ENCODE measurements at regions not wholly inside any gene's neighbourhood (a gene's known extent, or its start where the extent isn't known, plus 50 kb on each side); places are given as distances from the start of the nearest gene placed in this dataset.

DNA sequence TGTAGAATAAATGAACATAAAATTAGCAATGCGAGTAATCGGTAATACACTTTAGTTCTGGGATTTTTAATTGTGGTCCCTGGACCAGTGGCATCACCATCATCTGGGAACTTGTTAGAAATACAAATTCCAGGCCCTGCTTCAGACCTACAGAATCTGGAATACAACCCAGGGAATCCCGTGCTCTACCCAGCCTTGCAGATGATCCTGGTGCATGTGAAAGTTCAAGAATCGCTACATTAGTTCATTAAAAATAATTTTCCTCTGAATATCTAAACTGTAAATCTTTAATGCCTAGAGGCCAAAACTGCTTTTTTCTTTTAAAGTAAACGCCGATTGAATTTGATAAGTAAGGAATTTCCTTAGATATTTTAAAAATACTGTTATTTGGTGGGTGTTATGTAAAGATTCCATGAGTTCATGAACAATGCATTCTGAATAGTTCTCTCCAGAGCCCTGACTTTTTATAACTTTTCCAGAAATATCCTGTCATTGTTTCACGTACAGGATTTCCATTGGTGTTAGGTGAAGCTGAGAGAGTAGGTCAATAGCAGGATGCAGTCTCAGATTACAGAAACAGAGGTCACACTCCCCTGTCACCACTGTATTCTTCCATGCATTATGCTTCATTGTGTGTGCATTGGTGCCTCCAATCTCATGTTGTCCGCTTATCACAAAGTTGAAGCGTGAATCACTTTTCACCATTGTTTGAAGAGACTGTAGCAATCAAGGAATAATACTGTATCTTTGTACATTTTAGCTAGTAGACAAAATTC, 596.5 kb upstream of the KLF12 start:
- TF ChIP-seq MXI1 (IDR thresholded peaks at IDR 0.05; ENCODE audit: low read depth, low read length) (no peak), POLR2A (conservative IDR thresholded peaks at IDR 0.05) (no peak), JUN (IDR thresholded peaks at IDR 0.05; ENCODE audit: borderline replicate concordance, low read depth, low read length) (no peak), JUN (CRISPR knock-in tag; IDR thresholded peaks at IDR 0.05; ENCODE audit: borderline replicate concordance) (no peak), MIER1 (IDR thresholded peaks at IDR 0.05; ENCODE audit: low read depth) (no peak)
- TF ChIP-seq, protein P1, sequence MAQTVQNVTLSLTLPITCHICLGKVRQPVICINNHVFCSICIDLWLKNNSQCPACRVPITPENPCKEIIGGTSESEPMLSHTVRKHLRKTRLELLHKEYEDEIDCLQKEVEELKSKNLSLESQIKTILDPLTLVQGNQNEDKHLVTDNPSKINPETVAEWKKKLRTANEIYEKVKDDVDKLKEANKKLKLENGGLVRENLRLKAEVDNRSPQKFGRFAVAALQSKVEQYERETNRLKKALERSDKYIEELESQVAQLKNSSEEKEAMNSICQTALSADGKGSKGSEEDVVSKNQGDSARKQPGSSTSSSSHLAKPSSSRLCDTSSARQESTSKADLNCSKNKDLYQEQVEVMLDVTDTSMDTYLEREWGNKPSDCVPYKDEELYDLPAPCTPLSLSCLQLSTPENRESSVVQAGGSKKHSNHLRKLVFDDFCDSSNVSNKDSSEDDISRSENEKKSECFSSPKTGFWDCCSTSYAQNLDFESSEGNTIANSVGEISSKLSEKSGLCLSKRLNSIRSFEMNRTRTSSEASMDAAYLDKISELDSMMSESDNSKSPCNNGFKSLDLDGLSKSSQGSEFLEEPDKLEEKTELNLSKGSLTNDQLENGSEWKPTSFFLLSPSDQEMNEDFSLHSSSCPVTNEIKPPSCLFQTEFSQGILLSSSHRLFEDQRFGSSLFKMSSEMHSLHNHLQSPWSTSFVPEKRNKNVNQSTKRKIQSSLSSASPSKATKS (CRISPR knock-in tag; IDR thresholded peaks at IDR 0.05) = no peak
- TF ChIP-seq, protein P2, sequence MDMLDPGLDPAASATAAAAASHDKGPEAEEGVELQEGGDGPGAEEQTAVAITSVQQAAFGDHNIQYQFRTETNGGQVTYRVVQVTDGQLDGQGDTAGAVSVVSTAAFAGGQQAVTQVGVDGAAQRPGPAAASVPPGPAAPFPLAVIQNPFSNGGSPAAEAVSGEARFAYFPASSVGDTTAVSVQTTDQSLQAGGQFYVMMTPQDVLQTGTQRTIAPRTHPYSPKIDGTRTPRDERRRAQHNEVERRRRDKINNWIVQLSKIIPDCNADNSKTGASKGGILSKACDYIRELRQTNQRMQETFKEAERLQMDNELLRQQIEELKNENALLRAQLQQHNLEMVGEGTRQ (CRISPR knock-in tag; IDR thresholded peaks at IDR 0.05) = no peak
- TF ChIP-seq, protein P3, sequence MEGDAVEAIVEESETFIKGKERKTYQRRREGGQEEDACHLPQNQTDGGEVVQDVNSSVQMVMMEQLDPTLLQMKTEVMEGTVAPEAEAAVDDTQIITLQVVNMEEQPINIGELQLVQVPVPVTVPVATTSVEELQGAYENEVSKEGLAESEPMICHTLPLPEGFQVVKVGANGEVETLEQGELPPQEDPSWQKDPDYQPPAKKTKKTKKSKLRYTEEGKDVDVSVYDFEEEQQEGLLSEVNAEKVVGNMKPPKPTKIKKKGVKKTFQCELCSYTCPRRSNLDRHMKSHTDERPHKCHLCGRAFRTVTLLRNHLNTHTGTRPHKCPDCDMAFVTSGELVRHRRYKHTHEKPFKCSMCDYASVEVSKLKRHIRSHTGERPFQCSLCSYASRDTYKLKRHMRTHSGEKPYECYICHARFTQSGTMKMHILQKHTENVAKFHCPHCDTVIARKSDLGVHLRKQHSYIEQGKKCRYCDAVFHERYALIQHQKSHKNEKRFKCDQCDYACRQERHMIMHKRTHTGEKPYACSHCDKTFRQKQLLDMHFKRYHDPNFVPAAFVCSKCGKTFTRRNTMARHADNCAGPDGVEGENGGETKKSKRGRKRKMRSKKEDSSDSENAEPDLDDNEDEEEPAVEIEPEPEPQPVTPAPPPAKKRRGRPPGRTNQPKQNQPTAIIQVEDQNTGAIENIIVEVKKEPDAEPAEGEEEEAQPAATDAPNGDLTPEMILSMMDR (IDR thresholded peaks at IDR 0.05 in 2 of 3, conservative IDR thresholded peaks at IDR 0.05 in 1 of 3; ENCODE audit: insufficient read depth in 2 of 3, low read depth in 1 of 3, low read length in 3 of 3) = no peak

Data from K562 (cell line).